Nephron progenitor cell (in vitro differentiated cells): ENCODE measurements at regions not wholly inside any gene's neighbourhood (a gene's known extent, or its start where the extent isn't known, plus 50 kb on each side); places are given as distances from the start of the nearest gene placed in this dataset.

Experiments
- DNase-seq: peaks from one replicate; pipeline ENCODE4 v3.0.0; 2021
- H3K27ac Mint-ChIP-seq: 2 replicates; pipeline ENCODE4 v1.8.0; 2021; ENCODE audit warnings: mild to moderate bottlenecking, moderate library complexity, mixed read lengths
- H3K27me3 Mint-ChIP-seq: 2 replicates; pipeline ENCODE4 v1.8.0; 2021; ENCODE audit warnings: mild to moderate bottlenecking, low read depth, mixed read lengths; ENCODE audit not compliant: poor library complexity
- H3K36me3 Mint-ChIP-seq: 2 replicates; pipeline ENCODE4 v1.8.0; 2021; ENCODE audit warnings: low read depth, mixed read lengths
- H3K4me1 Mint-ChIP-seq: 2 replicates; pipeline ENCODE4 v1.8.0; 2021; ENCODE audit warnings: mixed read lengths
- H3K4me3 Mint-ChIP-seq: 2 replicates; pipeline ENCODE4 v1.8.0; 2021; ENCODE audit warnings: mild to moderate bottlenecking, moderate library complexity, mixed read lengths
- H3K9me3 Mint-ChIP-seq: 2 replicates; pipeline ENCODE4 v1.8.0; 2021; ENCODE audit warnings: mild to moderate bottlenecking, moderate library complexity, mixed read lengths
- CTCF ChIP-seq: fragments of 200-600 bp; sonication (generic); IDR thresholded peaks from 2 replicates; pipeline ENCODE4 v1.5.0; 2021; ENCODE audit warnings: antibody characterized with exemption

GRCh38 chr6:21327326-21328112 lies 266.0 kb upstream of the SOX4 start:
- no peak for DNase-seq
- H3K27ac Mint-ChIP-seq, result no peak overlapping the region
- no peaks in the 10 kb centered on the region for H3K27me3 Mint-ChIP-seq
- H3K9me3 Mint-ChIP-seq, result no peaks in the 10 kb centered on the region
- peaks cover 30% of the 10 kb centered on the region for H3K4me1 Mint-ChIP-seq
- no peak overlapping the region for H3K4me3 Mint-ChIP-seq
- TF ChIP-seq CTCF, result no peak
- H3K36me3 Mint-ChIP-seq, result no peaks in the 10 kb centered on the region

- H3K27ac Mint-ChIP-seq, result peak overlapping the region; percentile 28
- H3K4me1 Mint-ChIP-seq, result peaks cover 17% of the 10 kb centered on the region
- no peak for DNase-seq
- H3K9me3 Mint-ChIP-seq, result no peaks in the 10 kb centered on the region
- H3K27me3 Mint-ChIP-seq, result no peaks in the 10 kb centered on the region
- no peak for TF ChIP-seq CTCF
- no peaks in the 10 kb centered on the region for H3K36me3 Mint-ChIP-seq
- H3K4me3 Mint-ChIP-seq, result no peak overlapping the region
These were observed 262.3 kb upstream of the SOX4 start for GRCh38 chr6:21331235-21331634.

GRCh38 chr6:21332077-21332476 lies 261.5 kb upstream of the SOX4 start:
- Mint-ChIP-seq H3K36me3 (peaks cover 1% of the 10 kb centered on the region), H3K9me3 (peaks cover 8% of the 10 kb centered on the region), H3K4me3 (no peak overlapping the region), H3K27ac (no peak overlapping the region), H3K4me1 (peaks cover 16% of the 10 kb centered on the region), H3K27me3 (no peaks in the 10 kb centered on the region)
- DNase-seq, result no peak
- TF ChIP-seq CTCF, result no peak

GRCh38 chr6:21332660-21333059 lies 260.9 kb upstream of the SOX4 start:
- peaks cover 14% of the 10 kb centered on the region for H3K9me3 Mint-ChIP-seq
- no peak for TF ChIP-seq CTCF
- H3K4me3 Mint-ChIP-seq, result no peak overlapping the region
- H3K27me3 Mint-ChIP-seq, result no peaks in the 10 kb centered on the region
- H3K36me3 Mint-ChIP-seq, result peaks cover 6% of the 10 kb centered on the region
- no peak for DNase-seq
- peak overlapping the region; percentile 49 for H3K27ac Mint-ChIP-seq
- peaks cover 10% of the 10 kb centered on the region for H3K4me1 Mint-ChIP-seq

GRCh38 chr6:21333715-21334114 lies 259.8 kb upstream of the SOX4 start:
- Mint-ChIP-seq H3K4me3 (no peak overlapping the region), H3K36me3 (peaks cover 6% of the 10 kb centered on the region), H3K27me3 (no peaks in the 10 kb centered on the region), H3K4me1 (peaks cover 8% of the 10 kb centered on the region), H3K27ac (no peak overlapping the region), H3K9me3 (peaks cover 22% of the 10 kb centered on the region)
- TF ChIP-seq CTCF, result no peak
- no peak for DNase-seq

- Mint-ChIP-seq H3K27me3 (no peaks in the 10 kb centered on the region), H3K4me1 (peaks cover under 1% of the 10 kb centered on the region), H3K27ac (no peak overlapping the region), H3K4me3 (no peak overlapping the region), H3K9me3 (peaks cover 22% of the 10 kb centered on the region), H3K36me3 (peaks cover 6% of the 10 kb centered on the region)
- DNase-seq, result no peak
- TF ChIP-seq CTCF, result no peak
These were observed 258.9 kb upstream of the SOX4 start for GRCh38 chr6:21334651-21335050.
